ENCODE measurements at regions not wholly inside any gene's neighbourhood (a gene's known extent, or its start where the extent isn't known, plus 50 kb on each side); places are given as distances from the start of the nearest gene placed in this dataset.

- no peak overlapping the region for H2BK5ac ChIP-seq (ENCODE audit: low read depth, low read length)
- no peak overlapping the region for H3K23ac ChIP-seq (ENCODE audit: insufficient read length)
- no peak overlapping the region for H3K56ac ChIP-seq (replicated peaks; ENCODE audit: insufficient read length, low read depth, low read length)
- no peak overlapping the region for H3K9ac ChIP-seq (replicated peaks in 1 of 4; ENCODE audit: extremely low read depth in 1 of 4, low read depth in 3 of 4, low read length in 3 of 4)
- no peaks in the 10 kb centered on the region for H4K20me1 ChIP-seq (replicated peaks in 1 of 2; ENCODE audit: control insufficient read depth in 1 of 2, insufficient read depth in 2 of 2, low read length in 2 of 2)
- no peak overlapping the region for H3K18ac ChIP-seq (ENCODE audit: extremely low read depth, low read length)
- no peaks in the 10 kb centered on the region for H3K79me1 ChIP-seq (ENCODE audit: low read depth, low read length)
- POLR2A ChIA-PET (ENCODE audit: partially characterized antibody) = no interaction called here
- no peaks in the 10 kb centered on the region for H3K23me2 ChIP-seq (ENCODE audit: low read depth, low read length)
- no peak for FAIRE-seq
- no peak overlapping the region for H3K27ac ChIP-seq (ENCODE audit: low read depth, low read length)
- no peak overlapping the region for H2BK12ac ChIP-seq (ENCODE audit: low read depth, low read length)
- H3K36me3 ChIP-seq (ENCODE audit: control insufficient read depth in 2 of 4, insufficient read depth in 4 of 4, low read length in 3 of 4) = no peaks in the 10 kb centered on the region; a peak in 1 of 8 replicates
- H2BK15ac ChIP-seq (ENCODE audit: low read length) = no peak overlapping the region
- no peak overlapping the region for H4K5ac ChIP-seq (ENCODE audit: insufficient read length, low read depth, low read length)
- CTCF ChIA-PET (ENCODE audit: partially characterized antibody) = interaction anchor here (0.7 to 1.4 kb wide), 3 partner anchors 15 to 45 kb away, joined by 3 to 4 read pairs (median 3); no protein-coding TSS in a partner anchor
- no peaks in the 10 kb centered on the region for H3K79me2 ChIP-seq (ENCODE audit: control insufficient read depth in 1 of 2, insufficient read depth in 2 of 2, low read length in 2 of 2)
- no peaks in the 10 kb centered on the region for H3K27me3 ChIP-seq (replicated peaks in 1 of 4; ENCODE audit: control insufficient read depth in 3 of 4, extremely low read depth in 1 of 4, insufficient read depth in 3 of 4, low read length in 3 of 4)
- TF ChIP-seq ATF3 (IDR thresholded peaks at IDR 0.05; ENCODE audit: insufficient read depth, low read depth, low read length) (no peak), RAD21 (IDR thresholded peaks at IDR 0.05 in 1 of 2, conservative IDR thresholded peaks at IDR 0.05 in 1 of 2; ENCODE audit: low read depth in 2 of 2, low read length in 2 of 2) (peak; percentile 37 to 44; a peak in 3 of 4 replicates)
- no peaks in the 10 kb centered on the region for H3K4me1 ChIP-seq (replicated peaks in 1 of 4; ENCODE audit: control insufficient read depth in 3 of 4, insufficient read depth in 4 of 4, low read length in 3 of 4)
- no peak overlapping the region for H3K14ac ChIP-seq (ENCODE audit: insufficient read length)
- DNase-seq (ENCODE audit: low read depth in 1 of 2, low spot score in 2 of 2) = no peak
- no peak overlapping the region for H4K8ac ChIP-seq (ENCODE audit: extremely low read depth, insufficient read depth, low read length)
- H3K4me3 ChIP-seq (ENCODE audit: extremely low read depth in 1 of 4, insufficient read depth in 2 of 4, low read depth in 3 of 4, low read length in 4 of 4) = no peak overlapping the region
- H2BK120ac ChIP-seq (replicated peaks; ENCODE audit: low read depth, low read length) = no peak overlapping the region
- no peaks in the 10 kb centered on the region for H3K9me3 ChIP-seq (ENCODE audit: insufficient read depth in 2 of 2, low read depth in 1 of 2, low read length in 1 of 2)
- WGBS, 2 experiments (ENCODE audit: extremely low coverage in 1 of 2, insufficient coverage in 1 of 2, insufficient read length in 1 of 2, insufficient replicate concordance in 2 of 2, low coverage in 1 of 2, low lambda C conversion rate in 2 of 2, missing lambda C conversion rate in 1 of 2) = 80% methylated on average over 1 of the region's 1 CpG; no CpG with 5 or more reads in 1 of the 2 experiments
- H2AK5ac ChIP-seq (ENCODE audit: low read depth, low read length) = no peak overlapping the region
- H2AFZ ChIP-seq (ENCODE audit: low read length) = no peak overlapping the region
- H3K4ac ChIP-seq (replicated peaks; ENCODE audit: insufficient read length, low read depth, low read length) = no peak overlapping the region
- H2BK20ac ChIP-seq (ENCODE audit: low read length) = no peak overlapping the region
- H4K91ac ChIP-seq (replicated peaks; ENCODE audit: insufficient read length, low read length) = no peak overlapping the region
- H3K4me2 ChIP-seq (ENCODE audit: insufficient read depth in 1 of 2, low read depth in 2 of 2, low read length in 2 of 2) = no peak overlapping the region
These were observed 362.4 kb upstream of the MEX3C start for GRCh38 chr18:51559902-51560287.
